HCT116 (cell line): ENCODE measurements at regions not wholly inside any gene's neighbourhood (a gene's known extent, or its start where the extent isn't known, plus 50 kb on each side); places are given as distances from the start of the nearest gene placed in this dataset.

Experiments
- ATAC-seq: fragments of 200-7000 bp; cut with Tn5 transposase; 2 replicates; pipeline ENCODE4 v1.9.1; 2020; ENCODE audit warnings: mild to moderate bottlenecking, moderate library complexity
- BruUV-seq: library from RNA; stranded (reverse); fragments of 400-500 nt; replicated peaks from 2 replicates; lab custom pipeline; 2021; lab: Mats Ljungman, UMichigan
- CTCF ChIA-PET: fragments of 300-600 bp; sonication (Branson Sonifier 250); formaldehyde crosslinking; loops from one replicate; lab custom pipeline; 2021; ENCODE audit warnings: antibody characterized with exemption; lab: Charles Lee
- POLR2A ChIA-PET: fragments of 300-600, 350-600 bp; sonication (Branson Sonifier 250); formaldehyde crosslinking; loops from one replicate; lab custom pipeline; 2021; ENCODE audit warnings: antibody characterized with exemption; lab: Charles Lee
- RAD21 ChIA-PET, 2 experiments: fragments of 300-600 bp; sonication (Branson Sonifier 250); formaldehyde crosslinking; loops; one replicate each; lab custom pipeline; 2023; ENCODE audit warnings: low total read pairs in 2 of 2; ENCODE audit not compliant: uncharacterized antibody in 2 of 2, unreplicated experiment in 2 of 2, low non-redundant PET in 1 of 2; lab: Charles Lee
- DNase-seq: peaks from one replicate; pipeline ENCODE4 v3.0.0-alpha.2; 2010; ENCODE audit warnings: low read depth, low spot score
- H2AFZ ChIP-seq: fragments of 200-600 bp; shearing (Covaris generic), sonication (generic); 2 replicates; pipeline ENCODE4 v1.6.1; 2017; ENCODE audit warnings: low read depth, mixed run types, mixed read lengths, antibody characterized with exemption, low read length; ENCODE audit not compliant: poor library complexity, severe bottlenecking
- H3K27ac ChIP-seq: 2 replicates; pipeline ENCODE4 v1.5.1; 2012; ENCODE audit warnings: low read depth, low read length
- H3K27me3 ChIP-seq: fragments of 200-600 bp; sonication (generic); 2 replicates; pipeline ENCODE4 v1.6.1; 2016; ENCODE audit warnings: mixed run types, low read length, mixed read lengths; ENCODE audit not compliant: insufficient read depth
- H3K36me3 ChIP-seq, 2 experiments: fragments of 200-500 bp in 1 of 2; fragments of 200-600 bp in 1 of 2; sonication (Bioruptor generic) in 1 of 2; sonication (generic) in 1 of 2; 2 replicates each; pipeline versions ENCODE4 v1.5.1 to v1.6.1; 2014 to 2016; ENCODE audit warnings: low read length in 2 of 2, inconsistent platforms in 1 of 2, mixed read lengths in 1 of 2, mixed run types in 1 of 2; ENCODE audit not compliant: insufficient read depth in 2 of 2, control insufficient read depth in 1 of 2
- H3K4me1 ChIP-seq, 2 experiments: fragments of 200-600 bp in 1 of 2; sonication (generic) in 1 of 2; 2 replicates each; pipeline versions ENCODE4 v1.5.1 to v1.6.1; 2012 to 2017; ENCODE audit warnings: low read length in 2 of 2, inconsistent platforms in 1 of 2, mild to moderate bottlenecking in 1 of 2, mixed read lengths in 1 of 2, mixed run types in 1 of 2, moderate library complexity in 1 of 2; ENCODE audit not compliant: insufficient read depth in 2 of 2, control insufficient read depth in 1 of 2
- H3K4me2 ChIP-seq: fragments of 200-600 bp; sonication (generic); 2 replicates; pipeline ENCODE4 v1.6.1; 2017; ENCODE audit warnings: mixed run types, low read length, mixed read lengths
- H3K4me3 ChIP-seq, 2 experiments: fragments of 200-600 bp in 1 of 2; sonication (generic) in 1 of 2; replicated peaks in 1 of 2; 2 replicates each; pipeline ENCODE4 v1.5.1; 2011 to 2016; ENCODE audit warnings: low read length in 2 of 2, control low read depth in 1 of 2, low read depth in 1 of 2, mild to moderate bottlenecking in 1 of 2, mixed read lengths in 1 of 2, mixed run types in 1 of 2
- H3K79me2 ChIP-seq: fragments of 200-600 bp; sonication (generic); 2 replicates; pipeline ENCODE4 v1.6.1; 2017; ENCODE audit warnings: mild to moderate bottlenecking, mixed run types, low read length, moderate library complexity, mixed read lengths; ENCODE audit not compliant: insufficient read depth
- H3K9ac ChIP-seq: fragments of 200-600 bp; sonication (generic); 2 replicates; pipeline ENCODE4 v1.6.1; 2016; ENCODE audit warnings: low read length, mixed read lengths
- H3K9me2 ChIP-seq: fragments of 200-600 bp; sonication (generic), shearing (Covaris generic); 2 replicates; pipeline ENCODE4 v1.6.1; 2017; ENCODE audit warnings: mixed run types, mild to moderate bottlenecking, moderate library complexity; ENCODE audit not compliant: insufficient read depth
- H3K9me3 ChIP-seq, 2 experiments: fragments of 200-500 bp in 1 of 2; fragments of 200-600 bp in 1 of 2; sonication (Bioruptor generic) in 1 of 2; sonication (generic) in 1 of 2; 2 replicates each; pipeline ENCODE4 v1.6.1; 2014 to 2017; ENCODE audit warnings: low read length in 2 of 2, mixed read lengths in 2 of 2, inconsistent platforms in 1 of 2, low read depth in 1 of 2, mild to moderate bottlenecking in 1 of 2, mixed run types in 1 of 2, moderate library complexity in 1 of 2; ENCODE audit not compliant: control insufficient read depth in 1 of 2, insufficient read depth in 1 of 2
- H4K20me1 ChIP-seq: fragments of 200-600 bp; sonication (generic), shearing (Covaris generic); 2 replicates; pipeline ENCODE4 v1.6.1; 2017; ENCODE audit warnings: mixed run types, mild to moderate bottlenecking, moderate library complexity; ENCODE audit not compliant: insufficient read depth
- ATF3 ChIP-seq: IDR thresholded peaks from 2 replicates; pipeline ENCODE4 v1.6.1; 2012
- ELF1 ChIP-seq: IDR thresholded peaks from 2 replicates; pipeline ENCODE4 v1.6.1; 2012; ENCODE audit warnings: low read depth, borderline replicate concordance
- MAX ChIP-seq: IDR thresholded peaks from 2 replicates; pipeline ENCODE4 v1.6.1; 2012
- POLR2AphosphoS5 ChIP-seq: IDR thresholded peaks from 2 replicates; pipeline ENCODE4 v1.6.1; 2011; ENCODE audit warnings: mild to moderate bottlenecking, low read depth, low read length, moderate library complexity
- RAD21 ChIP-seq: IDR thresholded peaks from 2 replicates; pipeline ENCODE4 v1.6.1; 2012; ENCODE audit warnings: low read depth, mild to moderate bottlenecking
- SRF ChIP-seq: IDR thresholded peaks from 2 replicates; pipeline ENCODE4 v1.6.1; 2012; ENCODE audit warnings: low read depth
- TCF7L2 ChIP-seq: IDR thresholded peaks from 2 replicates; pipeline ENCODE4 v1.7.0; 2011; ENCODE audit warnings: borderline replicate concordance, inconsistent platforms; ENCODE audit not compliant: insufficient read depth, insufficient read length; ENCODE audit errors: extremely low read depth
- ZBTB33 ChIP-seq: IDR thresholded peaks from 2 replicates; pipeline ENCODE4 v1.6.1; 2011; ENCODE audit warnings: mild to moderate bottlenecking, low read length, moderate library complexity; ENCODE audit not compliant: insufficient replicate concordance; ENCODE audit errors: extremely low read depth
- intact Hi-C: fragments of 100-400 bp; cut with micrococcal nuclease; formaldehyde crosslinking; loops from 2 replicates; pipeline ENCODE4 v1.10.0; 2022

DNA sequence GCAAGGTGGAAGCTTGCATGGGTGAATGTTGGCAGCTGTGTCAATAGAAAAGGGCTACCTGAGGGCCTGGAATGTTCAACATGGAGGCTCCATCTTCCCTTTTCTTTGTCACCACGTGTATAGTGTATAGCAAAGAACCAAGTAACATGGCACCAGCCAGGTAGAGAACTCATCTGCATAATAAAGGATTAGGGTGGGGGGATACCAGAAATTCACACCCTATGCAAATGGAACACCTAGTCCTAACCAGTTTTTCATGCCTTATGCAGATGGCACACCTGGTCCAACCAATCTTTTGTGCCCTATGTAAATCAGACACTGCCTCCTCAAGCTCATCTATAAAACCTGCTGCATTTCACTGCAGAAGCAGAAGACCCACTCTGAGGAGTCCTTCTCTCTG lies 169.6 kb upstream of the GLRA2 start:
- Histone ChIP-seq H2AFZ (no peak overlapping the region), H3K4me2 (no peak overlapping the region), H3K9ac (no peak overlapping the region), H3K36me3 (no peaks in the 10 kb centered on the region), H3K4me3 (no peak overlapping the region), H3K9me3 (no peaks in the 10 kb centered on the region), H3K9me2 (no peaks in the 10 kb centered on the region), H3K27me3 (no peaks in the 10 kb centered on the region), H4K20me1 (no peaks in the 10 kb centered on the region), H3K4me1 (no peaks in the 10 kb centered on the region), H3K27ac (no peak overlapping the region), H3K79me2 (no peaks in the 10 kb centered on the region)
- TF ChIP-seq ELF1 = no peak
- TF ChIP-seq MAX = no peak
- TF ChIP-seq ZBTB33 = no peak
- no peak for TF ChIP-seq ATF3
- TF ChIP-seq TCF7L2 = no peak
- ChIA-PET RAD21 (no interaction called here), CTCF (no interaction called here), POLR2A (no interaction called here)
- intact Hi-C loops = no loop called here
- DNase-seq (no peak), ATAC-seq (no peak)
- no TSS peak for BruUV-seq

DNA sequence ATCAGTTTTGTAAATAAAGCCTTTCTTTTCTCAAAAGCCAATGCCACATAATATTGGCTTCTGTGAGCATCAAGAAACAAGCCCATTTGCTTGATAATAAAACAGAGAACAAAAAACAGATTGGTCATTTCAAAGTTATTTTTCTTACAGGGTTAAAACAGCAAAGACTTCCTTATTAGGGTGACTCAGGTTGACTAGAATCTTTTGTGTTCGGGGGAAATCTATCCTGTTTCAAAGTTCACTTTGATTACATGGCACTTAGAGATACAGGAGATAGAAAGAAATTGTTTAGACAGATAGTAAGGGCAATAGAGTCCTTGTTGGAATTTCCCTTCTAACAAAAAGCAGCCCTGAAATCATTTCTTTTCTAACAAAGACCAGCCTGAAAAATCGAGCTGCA lies 170.0 kb upstream of the GLRA2 start:
- H3K9ac ChIP-seq = no peak overlapping the region
- H3K4me1 ChIP-seq = no peaks in the 10 kb centered on the region
- no peaks in the 10 kb centered on the region for H4K20me1 ChIP-seq
- no peak overlapping the region for H2AFZ ChIP-seq
- H3K4me3 ChIP-seq = no peak overlapping the region
- no peak overlapping the region for H3K27ac ChIP-seq
- ATAC-seq (no peak), DNase-seq (no peak)
- intact Hi-C loops = no loop called here
- no peak overlapping the region for H3K4me2 ChIP-seq
- no peaks in the 10 kb centered on the region for H3K36me3 ChIP-seq
- RAD21 ChIA-PET = no interaction called here
- TF ChIP-seq RAD21 (no peak), POLR2AphosphoS5 (no peak), SRF (no peak), TCF7L2 (no peak)
- TF ChIP-seq, all 23 proteins: peak for 0
- Histone ChIP-seq H3K9me2 (no peaks in the 10 kb centered on the region), H3K27me3 (no peaks in the 10 kb centered on the region), H3K79me2 (no peaks in the 10 kb centered on the region), H3K9me3 (no peaks in the 10 kb centered on the region)
- ChIA-PET CTCF (no interaction called here), POLR2A (no interaction called here)
- no TSS peak for BruUV-seq
